Embryonic facial prominence (tissue), 1 donor: ENCODE measurements at regions not wholly inside any gene's neighbourhood (a gene's known extent, or its start where the extent isn't known, plus 50 kb on each side); places are given as distances from the start of the nearest gene placed in this dataset.
"Not testable (repeated sequence)": the region's sequence is repeated elsewhere in the genome, so short reads cannot be mapped to it uniquely, and the experiment has no call there.

Experiments
- DNase-seq: peaks from one replicate; pipeline ENCODE4 v3.0.0-alpha.2; 2016; ENCODE audit errors: extremely low spot score

DNA sequence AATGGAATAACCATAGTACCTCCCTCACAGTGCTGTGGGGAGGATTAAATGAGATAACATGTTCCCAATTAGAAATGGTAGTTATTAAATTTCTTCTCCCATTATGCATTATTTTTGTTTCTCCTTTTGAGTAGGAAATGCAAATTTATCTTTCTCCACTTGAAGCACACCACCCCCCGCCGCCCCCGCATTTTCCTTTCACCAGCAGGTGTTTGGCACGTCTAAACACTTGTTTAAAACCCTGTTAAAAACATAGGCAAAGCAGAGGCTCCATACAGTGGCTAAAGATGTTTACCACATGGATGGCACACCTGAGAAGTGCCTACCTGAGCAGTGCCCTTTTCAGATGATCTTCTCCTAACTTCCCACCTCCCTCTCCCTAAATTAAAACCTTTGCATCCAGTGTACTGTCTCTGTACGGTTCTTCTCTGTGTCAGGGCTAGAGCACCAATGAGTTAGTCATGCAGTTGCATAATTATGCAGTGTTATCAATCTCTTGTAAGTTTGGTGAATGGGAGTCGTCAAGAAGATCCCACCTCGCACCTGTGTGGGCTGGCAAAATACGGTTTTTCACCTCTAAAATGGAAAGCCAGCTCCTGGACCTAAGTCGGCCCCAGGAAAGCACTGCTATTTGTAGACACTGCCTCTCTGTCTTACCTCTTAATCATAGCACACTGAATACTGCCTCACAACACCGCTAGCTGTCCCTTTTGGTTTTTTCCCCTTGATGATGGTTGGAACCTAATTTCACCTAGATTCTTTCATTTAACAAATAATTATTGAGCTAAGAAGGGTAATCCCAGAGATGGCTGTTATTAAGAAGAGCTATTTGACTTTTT, 122.0 kb downstream of the CT47B1 start:
- no peak for DNase-seq

DNA sequence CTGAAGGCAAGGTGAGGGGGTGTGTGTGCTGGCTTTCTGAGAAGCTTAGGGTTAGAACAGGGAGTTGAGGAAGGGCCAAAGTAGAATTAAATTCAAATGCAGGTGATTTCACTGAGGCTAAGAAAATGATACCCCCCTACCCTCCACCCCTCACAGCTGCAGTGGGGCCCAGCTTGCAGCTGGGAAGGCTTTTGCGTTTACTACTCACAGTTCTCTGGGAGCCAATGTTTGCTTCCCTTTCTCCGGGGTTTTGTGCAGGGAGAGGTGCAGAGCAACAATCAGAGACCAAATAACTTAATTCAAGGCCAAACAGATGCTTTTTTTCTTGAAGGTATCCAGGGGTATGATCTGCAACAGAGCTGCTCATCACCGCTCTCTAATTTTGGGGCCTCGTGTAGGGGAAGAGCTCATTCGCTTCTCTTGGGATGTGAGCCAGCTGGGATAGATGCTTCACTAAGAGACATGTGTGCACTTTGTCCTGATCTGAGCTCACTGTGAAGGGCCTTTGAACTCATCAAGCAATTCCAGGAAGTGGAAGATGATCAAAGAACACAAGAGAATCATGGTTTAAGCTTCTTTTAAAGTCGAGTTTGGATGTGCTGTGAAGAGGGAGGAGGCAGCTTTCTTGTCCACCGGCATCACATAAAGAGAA, 122.7 kb upstream of the C1GALT1C1 start:
- DNase-seq, result no peak

DNA sequence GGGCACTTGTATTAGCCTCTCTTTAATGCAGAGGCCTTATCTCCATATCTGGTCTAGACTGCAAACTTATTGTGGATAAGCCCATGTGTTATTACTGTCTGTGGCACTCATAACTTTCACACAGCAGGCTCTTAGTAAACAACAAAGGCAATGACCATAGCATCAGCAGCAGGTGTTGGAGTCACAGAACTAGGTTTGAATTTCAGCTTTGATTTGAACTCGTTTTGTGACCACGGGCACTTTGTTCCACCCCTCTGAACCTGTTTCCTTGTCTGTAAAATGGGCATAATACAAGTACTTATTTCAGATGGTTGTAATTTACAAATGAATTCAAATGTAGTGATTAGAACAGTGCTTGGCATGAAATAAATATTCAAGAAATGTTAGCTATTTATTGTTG, 121.8 kb upstream of the C1GALT1C1 start:
- DNase-seq, result no peak

DNA sequence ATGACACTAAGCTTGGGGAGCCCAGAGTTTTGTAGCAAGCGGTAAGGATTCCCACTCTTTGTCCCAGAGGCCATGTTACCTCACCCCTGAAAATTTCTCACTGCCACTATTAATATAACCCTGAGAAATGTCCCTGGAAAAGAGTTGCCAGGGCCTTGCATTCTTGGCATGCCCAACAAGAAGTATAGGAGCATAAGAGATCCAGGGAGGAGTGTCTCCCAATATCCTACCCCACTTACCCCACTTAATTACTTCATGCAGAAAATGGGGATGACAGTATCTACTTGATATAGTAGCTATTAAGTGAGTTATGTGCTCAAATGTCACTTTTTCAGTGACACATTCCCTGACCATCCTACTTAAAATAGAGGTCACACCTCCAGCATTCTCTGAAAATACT, 120.5 kb upstream of the C1GALT1C1 start:
- no peak for DNase-seq

DNA sequence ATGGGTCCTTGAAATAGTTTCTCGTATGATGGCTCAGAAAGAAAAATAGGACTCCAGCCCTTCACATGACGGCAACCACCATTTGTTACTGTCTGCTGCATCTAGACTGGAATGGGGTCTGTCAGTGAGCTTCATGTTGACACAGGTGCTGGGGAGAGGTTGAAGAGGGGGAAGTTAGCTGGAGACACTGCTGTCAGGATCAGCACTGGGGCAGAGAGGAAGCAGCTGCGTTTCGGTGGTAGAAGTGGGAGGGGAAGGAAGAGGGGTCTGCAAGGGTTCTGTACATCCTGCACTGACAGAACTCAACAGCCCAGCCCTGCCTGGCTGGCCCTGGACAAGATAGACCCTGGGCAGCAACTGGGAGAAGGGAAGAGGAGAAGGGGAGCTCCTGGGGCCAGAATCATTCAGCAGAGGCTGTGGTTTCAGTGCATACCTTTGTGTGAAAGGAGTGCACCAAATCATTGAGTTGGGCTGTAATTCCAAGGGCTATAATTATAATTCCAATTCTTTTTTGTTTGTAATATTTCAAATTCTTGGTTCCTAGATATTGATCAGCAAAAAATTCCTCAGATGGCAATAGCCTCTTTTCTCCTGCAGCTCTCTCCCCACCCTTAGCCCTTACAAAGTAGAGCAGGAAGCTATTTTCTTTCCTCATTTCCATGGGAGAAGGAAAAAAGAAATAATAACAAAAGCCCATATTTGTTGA, 119.4 kb upstream of the C1GALT1C1 start:
- DNase-seq, result no peak

- no peak for DNase-seq
Observed at GRCh38 chrX:120746153-120746552, 116.3 kb upstream of the C1GALT1C1 start.

DNA sequence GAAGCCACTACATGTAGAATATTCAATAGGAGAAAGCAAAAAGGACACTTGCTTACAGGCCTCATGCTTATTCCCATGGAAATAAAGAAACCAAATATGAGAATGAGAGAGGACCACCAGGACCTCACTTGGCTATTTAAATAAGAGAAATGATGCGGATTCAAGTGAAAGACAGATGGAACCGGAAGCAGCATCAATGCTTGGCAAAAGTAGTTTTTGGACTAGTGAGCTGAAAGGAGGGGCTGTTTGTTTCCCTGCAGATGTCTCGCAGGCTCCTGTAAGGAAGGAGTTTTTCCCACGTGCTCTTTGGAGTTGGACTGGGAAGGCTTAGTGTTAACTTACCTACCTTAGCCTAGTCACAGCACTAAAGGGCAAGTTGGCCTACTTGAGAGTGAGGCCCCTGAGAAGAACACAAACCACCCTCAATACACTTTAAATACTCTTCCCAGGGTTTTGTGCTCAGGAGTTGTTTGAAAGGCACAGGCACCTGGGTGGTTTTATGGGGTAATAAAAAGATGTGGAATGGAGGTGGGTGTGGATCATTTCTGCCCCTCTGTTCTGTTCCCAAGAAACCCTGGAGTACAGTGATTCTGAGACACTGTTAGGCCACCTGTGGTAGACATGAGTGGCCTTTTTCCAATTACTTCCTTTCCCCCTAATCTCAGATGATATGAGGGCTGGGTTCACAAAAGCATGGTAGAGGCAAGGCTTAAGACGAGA, 113.3 kb upstream of the C1GALT1C1 start:
- DNase-seq, result no peak

- DNase-seq, result no peak
Observed at GRCh38 chrX:120741452-120741851, 111.6 kb upstream of the C1GALT1C1 start.

GRCh38 chrX:120740072-120740471, 110.2 kb upstream of the C1GALT1C1 start:
- no peak for DNase-seq

GRCh38 chrX:120739300-120739699, 109.4 kb upstream of the C1GALT1C1 start:
- no peak for DNase-seq

GRCh38 chrX:120736989-120737388, 107.1 kb upstream of the C1GALT1C1 start:
- no peak for DNase-seq

- no peak for DNase-seq
Observed at GRCh38 chrX:120735966-120736365, 106.1 kb upstream of the C1GALT1C1 start.

- no peak for DNase-seq
Observed at GRCh38 chrX:120732879-120733278, 103.0 kb upstream of the C1GALT1C1 start.

DNA sequence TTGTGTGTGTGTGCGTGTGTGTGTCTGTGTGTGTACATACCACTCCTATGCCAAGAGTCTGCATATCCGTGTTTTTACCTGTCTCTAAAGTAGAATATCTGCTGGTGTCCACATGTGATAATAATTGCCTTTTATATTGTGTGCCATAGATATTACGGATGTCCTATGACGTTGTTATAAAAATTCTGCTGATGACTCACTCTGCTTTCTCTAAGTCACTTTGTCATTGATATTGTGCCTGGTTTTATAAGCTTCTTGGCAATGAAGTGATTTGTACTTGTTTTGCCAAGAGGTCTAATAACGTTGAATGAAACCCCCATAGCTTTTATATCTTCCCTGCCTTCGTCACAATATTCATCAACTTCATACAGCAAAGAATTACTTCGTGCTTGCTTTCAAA, 102.6 kb upstream of the C1GALT1C1 start:
- DNase-seq, result no peak

DNA sequence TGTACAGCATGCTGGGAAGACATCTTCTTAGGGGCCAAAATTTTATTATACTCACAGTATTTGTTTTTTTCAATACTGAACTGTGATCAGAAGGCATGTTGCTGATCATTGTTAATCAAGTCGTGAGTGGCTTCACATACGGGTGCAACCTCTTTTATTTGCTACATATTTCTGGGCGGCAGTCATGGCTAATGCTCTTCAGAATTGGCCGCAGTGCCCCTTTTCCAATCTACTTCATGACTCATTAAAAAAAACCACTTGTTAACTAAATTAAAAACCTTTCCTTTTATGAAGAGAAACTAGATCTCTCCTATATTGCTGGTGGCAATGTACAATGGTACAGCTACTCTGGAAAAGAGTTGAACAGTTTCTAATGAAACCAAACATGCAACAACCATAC, 101.5 kb upstream of the C1GALT1C1 start:
- no peak for DNase-seq

GRCh38 chrX:120729506-120730255, 99.8 kb upstream of the C1GALT1C1 start:
- not testable (repeated sequence) for DNase-seq

DNA sequence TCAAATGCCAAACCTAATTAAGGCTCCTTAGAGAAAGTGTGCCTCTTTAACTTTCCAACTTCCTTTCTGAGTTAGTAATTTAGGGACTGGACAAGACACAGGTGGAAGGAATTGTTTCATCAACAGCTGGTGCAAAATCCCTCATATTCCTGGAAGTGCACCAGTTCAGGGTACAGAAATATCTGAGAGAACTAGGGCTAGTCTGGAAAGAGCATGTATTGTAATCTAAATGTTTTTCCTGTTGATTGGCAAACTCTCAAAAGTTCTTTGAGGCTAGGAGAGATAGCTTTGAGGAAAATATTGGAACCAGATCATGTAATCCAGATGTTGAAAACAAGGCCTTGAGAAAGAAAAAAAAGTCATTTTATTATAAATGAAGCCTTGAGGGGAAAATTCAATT, 98.1 kb upstream of the C1GALT1C1 start:
- DNase-seq, result no peak

- DNase-seq, result no peak
Observed at GRCh38 chrX:120727452-120727851, 97.6 kb upstream of the C1GALT1C1 start.

- DNase-seq, result no peak
Observed at GRCh38 chrX:120726294-120726693, 96.4 kb upstream of the C1GALT1C1 start.

DNA sequence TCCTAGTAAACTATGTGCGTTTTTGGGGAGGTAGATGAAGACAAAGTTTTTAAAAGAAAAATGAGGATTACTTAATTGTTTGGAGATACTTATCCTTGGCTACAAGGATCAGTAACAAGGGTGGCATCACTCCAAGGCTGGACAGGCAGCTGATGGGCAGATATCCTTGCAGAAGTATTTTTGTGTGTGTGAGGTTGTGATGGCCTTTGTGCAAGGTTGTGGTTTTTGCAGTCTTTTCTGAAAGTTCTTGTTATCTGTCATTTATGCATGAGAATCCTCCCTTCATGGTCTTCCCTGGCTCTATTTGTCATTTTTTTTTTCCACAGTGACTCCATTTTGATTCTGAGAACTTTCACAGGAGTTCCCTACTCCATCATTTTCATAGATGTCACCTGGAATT, 96.0 kb upstream of the C1GALT1C1 start:
- no peak for DNase-seq

GRCh38 chrX:120719622-120720021, 89.8 kb upstream of the C1GALT1C1 start:
- no peak for DNase-seq
